SIG-M5 treated with dmso at 0.1 percent for 504 hours (cell line): ENCODE measurements at regions not wholly inside any gene's neighbourhood (a gene's known extent, or its start where the extent isn't known, plus 50 kb on each side); places are given as distances from the start of the nearest gene placed in this dataset.

Experiments
- DNase-seq: peaks from one replicate; lab custom pipeline; 2025; ENCODE audit not compliant: unreplicated experiment; lab: John Stamatoyannopoulos, UW

GRCh38 chr6:105504706-105505105, 101.8 kb upstream of the PREP start:
- DNase-seq, result no peak

GRCh38 chr6:105503641-105504040, 100.8 kb upstream of the PREP start:
- DNase-seq, result no peak

GRCh38 chr6:105501826-105502344, 99.0 kb upstream of the PREP start:
- DNase-seq, result no peak

- DNase-seq, result no peak
Observed at GRCh38 chr6:105501246-105501645, 98.4 kb upstream of the PREP start.

- DNase-seq, result no peak
Observed at GRCh38 chr6:105500693-105501092, 97.8 kb upstream of the PREP start.

- no peak for DNase-seq
Observed at GRCh38 chr6:105499931-105500330, 97.0 kb upstream of the PREP start.

- DNase-seq, result no peak
Observed at GRCh38 chr6:105499136-105499870, 96.4 kb upstream of the PREP start.

GRCh38 chr6:105497549-105497948, 94.7 kb upstream of the PREP start:
- no peak for DNase-seq

- DNase-seq, result no peak
Observed at GRCh38 chr6:105495515-105495914, 92.6 kb upstream of the PREP start.

GRCh38 chr6:105494688-105495087, 91.8 kb upstream of the PREP start:
- DNase-seq, result no peak

GRCh38 chr6:105493736-105494135, 90.9 kb upstream of the PREP start:
- DNase-seq, result no peak

- DNase-seq, result no peak
Observed at GRCh38 chr6:105492706-105493673, 90.1 kb upstream of the PREP start.

- DNase-seq, result no peak
Observed at GRCh38 chr6:105489216-105489530, 86.3 kb upstream of the PREP start.

GRCh38 chr6:105488516-105489215, 85.8 kb upstream of the PREP start:
- no peak for DNase-seq

- DNase-seq, result peak; percentile 1
Observed at GRCh38 chr6:105487040-105487790, 84.3 kb upstream of the PREP start.

GRCh38 chr6:105485456-105485855, 82.6 kb upstream of the PREP start:
- no peak for DNase-seq

GRCh38 chr6:105484238-105485161, 81.6 kb upstream of the PREP start:
- peak; percentile 37 for DNase-seq

- DNase-seq, result no peak
Observed at GRCh38 chr6:105483492-105483891, 80.6 kb upstream of the PREP start.

GRCh38 chr6:105482921-105483320, 80.0 kb upstream of the PREP start:
- DNase-seq, result no peak
